ENCODE measurements at regions not wholly inside any gene's neighbourhood (a gene's known extent, or its start where the extent isn't known, plus 50 kb on each side); places are given as distances from the start of the nearest gene placed in this dataset.

- TF ChIP-seq CTCF (conservative IDR thresholded peaks at IDR 0.05; ENCODE audit: low read depth, low read length) (no peak), FOS (IDR thresholded peaks at IDR 0.05; ENCODE audit: low read depth, low read length) (no peak), SMC3 (IDR thresholded peaks at IDR 0.05; ENCODE audit: low read depth, low read length) (no peak), POLR2A (IDR thresholded peaks at IDR 0.05; ENCODE audit: low read depth, low read length) (no peak), CEBPB (IDR thresholded peaks at IDR 0.05; ENCODE audit: low read depth, low read length) (no peak)
Measured at GRCh38 chr16:82301146-82301755, 131.2 kb upstream of the MPHOSPH6 start.
